A549 (cell line): ENCODE measurements at regions not wholly inside any gene's neighbourhood (a gene's known extent, or its start where the extent isn't known, plus 50 kb on each side); places are given as distances from the start of the nearest gene placed in this dataset.

Experiments
- ATAC-seq, 2 experiments: fragments of 200-7000 bp in 1 of 2; fragments of >200 bp in 1 of 2; cut with Nextera tagmentation in 1 of 2; cut with Tn5 transposase in 1 of 2; 3 replicates each; pipeline versions ENCODE4 v1.8.0 to v1.9.1; 2018 to 2020; ENCODE audit warnings: mild to moderate bottlenecking in 1 of 2, moderate library complexity in 1 of 2
- CTCF ChIA-PET: fragments of 300-600 bp; sonication (Branson Sonifier 250); formaldehyde crosslinking; extraction: SDS; loops from one replicate; lab custom pipeline; 2021; ENCODE audit warnings: antibody characterized with exemption, inconsistent platforms; lab: Yijun Ruan, JAX
- POLR2A ChIA-PET: fragments of 350-600 bp; formaldehyde crosslinking; extraction: SDS; loops from one replicate; lab custom pipeline; 2021; ENCODE audit warnings: antibody characterized with exemption, inconsistent platforms; lab: Yijun Ruan, JAX
- DNase-seq, 2 experiments: peaks; one replicate each; pipeline versions ENCODE4 v3.0.0 to v3.0.0-alpha.2; 2011 to 2016; ENCODE audit warnings: low read depth in 1 of 2, low spot score in 1 of 2
- FAIRE-seq: peaks from 2 replicates; lab custom pipeline; 2011; peaks lifted over from hg19 to GRCh38; lab: Jason Lieb, UNC
- H3K27ac ChIP-seq, 2 experiments: fragments of >200 bp; sonication (Bioruptor Twin); formaldehyde crosslinking; 3 replicates each; pipeline ENCODE4 v1.5.1; 2016 to 2017
- H3K4me1 ChIP-seq: fragments of >200 bp; sonication (Bioruptor Twin); formaldehyde crosslinking; 3 replicates; pipeline ENCODE4 v1.6.1; 2016
- H3K4me2 ChIP-seq: fragments of >200 bp; sonication (Bioruptor Twin); formaldehyde crosslinking; 3 replicates; pipeline ENCODE4 v1.6.1; 2016
- H3K4me3 ChIP-seq: fragments of >200 bp; sonication (Bioruptor Twin); formaldehyde crosslinking; 3 replicates; pipeline ENCODE4 v1.5.1; 2016
- H3K9me3 ChIP-seq: fragments of >200 bp; sonication (Bioruptor Twin); formaldehyde crosslinking; 3 replicates; pipeline ENCODE4 v1.6.1; 2016
- BCL3 ChIP-seq: fragments of >200 bp; sonication (Bioruptor Twin); formaldehyde crosslinking; IDR thresholded peaks from 3 replicates; pipeline ENCODE4 v1.6.1; 2016
- CBX8 ChIP-seq: fragments of 200-600 bp; sonication (generic); IDR thresholded peaks from 2 replicates; pipeline ENCODE4 v1.6.1; 2016
- CEBPB ChIP-seq, 2 experiments: fragments of >200 bp in 1 of 2; sonication (Bioruptor Twin) in 1 of 2; formaldehyde crosslinking in 1 of 2; IDR thresholded peaks; 2 replicates each; pipeline ENCODE4 v1.6.1; 2012 to 2016
- CHD2 ChIP-seq: fragments of 150-350 bp; IDR thresholded peaks from 2 replicates; pipeline ENCODE4 v1.6.1; 2014; ENCODE audit warnings: low read length; ENCODE audit not compliant: partially characterized antibody
- CHD4 ChIP-seq: fragments of 200-600 bp; sonication (generic); IDR thresholded peaks from 2 replicates; pipeline ENCODE4 v1.6.1; 2016; ENCODE audit warnings: antibody characterized with exemption, mild to moderate bottlenecking, borderline replicate concordance
- CTCF ChIP-seq: fragments of >200 bp; sonication (Bioruptor Twin); formaldehyde crosslinking; IDR thresholded peaks from 3 replicates; pipeline ENCODE4 v1.5.1; 2016
- EHMT2 ChIP-seq: fragments of 200-600 bp; sonication (generic); IDR thresholded peaks from 2 replicates; pipeline ENCODE4 v1.6.1; 2016; ENCODE audit warnings: antibody characterized with exemption, low read depth, mild to moderate bottlenecking, moderate library complexity
- EP300 ChIP-seq, 2 experiments: fragments of >200 bp; sonication (Bioruptor Twin); formaldehyde crosslinking; IDR thresholded peaks; 2 replicates in 1 of 2; 3 replicates in 1 of 2; pipeline ENCODE4 v1.6.1; 2016 to 2017
- ESRRA ChIP-seq: fragments of 150-350 bp; IDR thresholded peaks from 2 replicates; pipeline ENCODE4 v1.6.1; 2014; ENCODE audit warnings: mild to moderate bottlenecking, low read length, borderline replicate concordance
- HDAC2 ChIP-seq: fragments of 200-600 bp; sonication (generic); IDR thresholded peaks from 2 replicates; pipeline ENCODE4 v1.6.1; 2016
- HOXB13 ChIP-seq: fragments of 250-450 bp; sonication (Bioruptor Pico); IDR thresholded peaks from 2 replicates; pipeline ENCODE4 v1.5.0; 2020; ENCODE audit warnings: low read depth, mild to moderate bottlenecking, moderate library complexity
- JUNB ChIP-seq: fragments of >200 bp; sonication (Bioruptor Twin); formaldehyde crosslinking; IDR thresholded peaks from 2 replicates; pipeline ENCODE4 v1.6.1; 2016
- MAFK ChIP-seq: fragments of 450-650 bp; IDR thresholded peaks from 2 replicates; pipeline ENCODE4 v1.6.1; 2014; ENCODE audit not compliant: partially characterized antibody
- MAX ChIP-seq: IDR thresholded peaks from 2 replicates; pipeline ENCODE4 v1.6.1; 2012
- MAZ ChIP-seq: fragments of 150-350 bp; IDR thresholded peaks from 2 replicates; pipeline ENCODE4 v1.6.1; 2014; ENCODE audit warnings: antibody characterized with exemption, low read depth, low read length, borderline replicate concordance
- PHF8 ChIP-seq: fragments of 200-600 bp; sonication (generic); IDR thresholded peaks from 2 replicates; pipeline ENCODE4 v1.6.1; 2016; ENCODE audit warnings: low read depth, mild to moderate bottlenecking, antibody characterized with exemption, moderate library complexity, borderline replicate concordance
- POLR2AphosphoS2 ChIP-seq: conservative IDR thresholded peaks from 2 replicates; pipeline ENCODE4 v1.6.1; 2012; ENCODE audit warnings: low read length, improper control_type of control experiment, inconsistent platforms
- RARB ChIP-seq: fragments of 250-450 bp; sonication (Bioruptor Pico); IDR thresholded peaks from 2 replicates; pipeline ENCODE4 v1.8.0; 2021; ENCODE audit warnings: mild to moderate bottlenecking, moderate library complexity
- REST ChIP-seq: fragments of 200-600 bp; sonication (generic); IDR thresholded peaks from 2 replicates; pipeline ENCODE4 v1.6.1; 2016; ENCODE audit warnings: antibody characterized with exemption, mild to moderate bottlenecking, moderate library complexity
- SREBF2 ChIP-seq: fragments of 450-650 bp; IDR thresholded peaks from 2 replicates; pipeline ENCODE4 v1.6.1; 2014; ENCODE audit warnings: mild to moderate bottlenecking, moderate library complexity
- TFCP2L1 ChIP-seq: fragments of 250-450 bp; sonication (Bioruptor Pico); IDR thresholded peaks from 2 replicates; pipeline ENCODE4 v1.5.0; 2021; ENCODE audit warnings: mild to moderate bottlenecking
- ZC3H11A ChIP-seq: fragments of 450-650 bp; IDR thresholded peaks from 2 replicates; pipeline ENCODE4 v1.6.1; 2014; ENCODE audit warnings: antibody characterized with exemption, mild to moderate bottlenecking
- WGBS: methylation state at CpG from one replicate; pipeline ENCODE4 v1.1.6; 2017; ENCODE audit errors: missing lambda C conversion rate; 5-methylcytosine and 5-hydroxymethylcytosine counted together
- TF ChIP-seq, protein P1 (sequence below): IDR thresholded peaks from 2 replicates; pipeline ENCODE4 v1.6.1; 2012
- TF ChIP-seq, protein P2 (sequence below): fragments of >200 bp; sonication (Bioruptor Twin); formaldehyde crosslinking; IDR thresholded peaks from 2 replicates; pipeline ENCODE4 v1.6.1; 2016

- WGBS, result 63% methylated on average over 4 of the region's 4 CpGs
- FAIRE-seq (no peak), ATAC-seq (no peak), DNase-seq (no peak)
- no peak overlapping the region for H3K4me2 ChIP-seq
- no peak overlapping the region for H3K4me3 ChIP-seq
- TF ChIP-seq BCL3 (no peak), CEBPB (IDR thresholded peaks at IDR 0.05) (no peak), MAX (no peak), JUNB (no peak), CTCF (no peak)
- TF ChIP-seq, protein P1, sequence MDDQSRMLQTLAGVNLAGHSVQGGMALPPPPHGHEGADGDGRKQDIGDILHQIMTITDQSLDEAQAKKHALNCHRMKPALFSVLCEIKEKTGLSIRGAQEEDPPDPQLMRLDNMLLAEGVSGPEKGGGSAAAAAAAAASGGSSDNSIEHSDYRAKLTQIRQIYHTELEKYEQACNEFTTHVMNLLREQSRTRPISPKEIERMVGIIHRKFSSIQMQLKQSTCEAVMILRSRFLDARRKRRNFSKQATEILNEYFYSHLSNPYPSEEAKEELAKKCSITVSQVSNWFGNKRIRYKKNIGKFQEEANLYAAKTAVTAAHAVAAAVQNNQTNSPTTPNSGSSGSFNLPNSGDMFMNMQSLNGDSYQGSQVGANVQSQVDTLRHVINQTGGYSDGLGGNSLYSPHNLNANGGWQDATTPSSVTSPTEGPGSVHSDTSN, result no peak
- H3K4me1 ChIP-seq, result no peaks in the 10 kb centered on the region
- no peak overlapping the region for H3K27ac ChIP-seq
- CTCF ChIA-PET, result interaction anchor here (1.4 to 2.3 kb wide), 2 partner anchors 9 to 137 kb away, joined by 4 to 9 read pairs; no protein-coding TSS in a partner anchor
- peaks cover 15% of the 10 kb centered on the region for H3K9me3 ChIP-seq
- POLR2A ChIA-PET, result no interaction called here
Observed at GRCh38 chr12:93964936-93965335, 183.4 kb upstream of the PLXNC1 start.

GRCh38 chr12:93966516-93967133 lies 181.8 kb upstream of the PLXNC1 start:
- WGBS, result no CpG with 5 or more reads among the region's 1 CpG
- ChIA-PET CTCF (interaction anchor here (2.3 kb wide), 1 partner anchor 135 kb away, joined by 9 read pairs; no protein-coding TSS in a partner anchor), POLR2A (no interaction called here)

More at GRCh38 chr12:93966516-93967133, 181.8 kb upstream of the PLXNC1 start:
- peaks cover 18% of the 10 kb centered on the region; the same call in 2 of the 3 replicates for H3K9me3 ChIP-seq
- TF ChIP-seq, protein P2, sequence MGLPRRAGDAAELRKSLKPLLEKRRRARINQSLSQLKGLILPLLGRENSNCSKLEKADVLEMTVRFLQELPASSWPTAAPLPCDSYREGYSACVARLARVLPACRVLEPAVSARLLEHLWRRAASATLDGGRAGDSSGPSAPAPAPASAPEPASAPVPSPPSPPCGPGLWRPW, result no peak
- no peak for TF ChIP-seq POLR2AphosphoS2
- no peak for TF ChIP-seq EHMT2
- TF ChIP-seq ESRRA, result no peak
- no peak for TF ChIP-seq MAFK
- TF ChIP-seq JUNB, result no peak
- TF ChIP-seq CHD2, result no peak
- TF ChIP-seq HOXB13 (CRISPR knock-in tag), result no peak
- TF ChIP-seq TFCP2L1 (CRISPR knock-in tag), result no peak
- TF ChIP-seq REST, result no peak
- no peak for TF ChIP-seq SREBF2
- TF ChIP-seq HDAC2, result no peak
- TF ChIP-seq EP300 (IDR thresholded peaks at IDR 0.05), result no peak
- no peak for TF ChIP-seq PHF8
- TF ChIP-seq ZC3H11A, result no peak
- no peak for TF ChIP-seq RARB
- no peak for TF ChIP-seq CBX8
- TF ChIP-seq CHD4, result no peak
- no peak for TF ChIP-seq MAZ
- no peak overlapping the region for H3K4me3 ChIP-seq
- ATAC-seq (no peak), FAIRE-seq (no peak), DNase-seq (no peak)
- H3K4me2 ChIP-seq, result no peak overlapping the region
- H3K4me1 ChIP-seq, result no peaks in the 10 kb centered on the region
- no peak overlapping the region for H3K27ac ChIP-seq
